ENCODE measurements at regions not wholly inside any gene's neighbourhood (a gene's known extent, or its start where the extent isn't known, plus 50 kb on each side); places are given as distances from the start of the nearest gene placed in this dataset.

GRCh38 chr10:93160829-93161228, 87.1 kb downstream of the CYP26A1 start:
- Histone ChIP-seq H3K9me3 (peaks cover 0 to 10% (median 0%) of the 10 kb centered on the region in 4 donors), H3K27ac (no peak overlapping the region), H3K4me3 (no peak overlapping the region), H3K27me3 (no peaks in the 10 kb centered on the region), H3K36me3 (no peaks in the 10 kb centered on the region), H3K4me1 (no peaks in the 10 kb centered on the region)
- no peak for TF ChIP-seq CTCF (IDR thresholded peaks at IDR 0.05)
- peak in 1 of 2 donors; percentile 16 for TF ChIP-seq POLR2AphosphoS5 (IDR thresholded peaks at IDR 0.05)
- peak in 1 of 2 donors; percentile 50 for DNase-seq
- 73 to 94% methylated on average over 6 to 7 of the region's 7 CpGs for WGBS, 2 donors
- ATAC-seq (ENCODE audit: low FRiP score in 2 of 2), result peak; percentile 79 to 98

GRCh38 chr10:93165367-93165766, 91.7 kb downstream of the CYP26A1 start:
- Histone ChIP-seq H3K4me3 (no peak overlapping the region), H3K9me3 (peaks cover 0 to 5% (median 3%) of the 10 kb centered on the region in 4 donors), H3K27me3 (no peaks in the 10 kb centered on the region), H3K4me1 (no peaks in the 10 kb centered on the region), H3K27ac (no peak overlapping the region), H3K36me3 (no peaks in the 10 kb centered on the region)
- ATAC-seq (ENCODE audit: low FRiP score in 2 of 2) (no peak), DNase-seq (no peak)
- no peak for TF ChIP-seq POLR2AphosphoS5 (IDR thresholded peaks at IDR 0.05)
- no peak for TF ChIP-seq CTCF (IDR thresholded peaks at IDR 0.05)
- no peak for TF ChIP-seq EP300 (IDR thresholded peaks at IDR 0.05)
- no peak for TF ChIP-seq POLR2A (IDR thresholded peaks at IDR 0.05)
- WGBS, 2 donors, result 92 to 97% methylated on average over 4 of the region's 4 CpGs

- Histone ChIP-seq H3K4me1 (no peaks in the 10 kb centered on the region), H3K27me3 (no peaks in the 10 kb centered on the region), H3K27ac (no peak overlapping the region), H3K9me3 (peaks cover 3 to 10% (median 4%) of the 10 kb centered on the region in 4 donors), H3K36me3 (no peaks in the 10 kb centered on the region), H3K4me3 (no peak overlapping the region)
- 68 to 70% methylated on average over 4 of the region's 4 CpGs for WGBS, 2 donors
- no peak for ATAC-seq (ENCODE audit: low FRiP score in 2 of 2)
- TF ChIP-seq EP300 (IDR thresholded peaks at IDR 0.05) (no peak), POLR2AphosphoS5 (IDR thresholded peaks at IDR 0.05) (no peak), POLR2A (IDR thresholded peaks at IDR 0.05) (no peak), CTCF (IDR thresholded peaks at IDR 0.05) (no peak)
- no peak for DNase-seq
These were observed 92.4 kb downstream of the CYP26A1 start for GRCh38 chr10:93166134-93166533.

- ATAC-seq (ENCODE audit: low FRiP score in 2 of 2), result no peak
- TF ChIP-seq CTCF (IDR thresholded peaks at IDR 0.05) (no peak), POLR2AphosphoS5 (IDR thresholded peaks at IDR 0.05) (no peak), EP300 (IDR thresholded peaks at IDR 0.05) (no peak), POLR2A (IDR thresholded peaks at IDR 0.05) (no peak)
- Histone ChIP-seq H3K9me3 (peaks cover 3 to 10% (median 4%) of the 10 kb centered on the region in 4 donors), H3K36me3 (no peaks in the 10 kb centered on the region), H3K4me3 (no peak overlapping the region), H3K27ac (no peak overlapping the region), H3K27me3 (no peaks in the 10 kb centered on the region), H3K4me1 (no peaks in the 10 kb centered on the region)
- DNase-seq, result no peak
These were observed 98.1 kb downstream of the CYP26A1 start for GRCh38 chr10:93171837-93172236.

- H3K27ac ChIP-seq, result no peak overlapping the region
- no peaks in the 10 kb centered on the region for H3K4me1 ChIP-seq
- no peak overlapping the region for H3K4me3 ChIP-seq
- ATAC-seq (ENCODE audit: low FRiP score in 2 of 2) (no peak), DNase-seq (no peak)
- TF ChIP-seq POLR2AphosphoS5 (IDR thresholded peaks at IDR 0.05), result no peak
- no peaks in the 10 kb centered on the region for H3K27me3 ChIP-seq
- no peaks in the 10 kb centered on the region for H3K36me3 ChIP-seq
- WGBS, 2 donors, result 68 to 71% methylated on average over 10 of the region's 10 CpGs
- H3K9me3 ChIP-seq, result peaks cover 3 to 10% (median 4%) of the 10 kb centered on the region in 4 donors
These were observed 100.5 kb downstream of the CYP26A1 start for GRCh38 chr10:93173967-93174845.

All from upper lobe of left lung (tissue), 6 donors.